NCI-H446 (cell line): ENCODE measurements at regions not wholly inside any gene's neighbourhood (a gene's known extent, or its start where the extent isn't known, plus 50 kb on each side); places are given as distances from the start of the nearest gene placed in this dataset.

ENCODE experiments used
- DNase-seq, 2 experiments: peaks; one replicate each; lab custom pipeline; 2025; lab: John Stamatoyannopoulos, UW

DNA sequence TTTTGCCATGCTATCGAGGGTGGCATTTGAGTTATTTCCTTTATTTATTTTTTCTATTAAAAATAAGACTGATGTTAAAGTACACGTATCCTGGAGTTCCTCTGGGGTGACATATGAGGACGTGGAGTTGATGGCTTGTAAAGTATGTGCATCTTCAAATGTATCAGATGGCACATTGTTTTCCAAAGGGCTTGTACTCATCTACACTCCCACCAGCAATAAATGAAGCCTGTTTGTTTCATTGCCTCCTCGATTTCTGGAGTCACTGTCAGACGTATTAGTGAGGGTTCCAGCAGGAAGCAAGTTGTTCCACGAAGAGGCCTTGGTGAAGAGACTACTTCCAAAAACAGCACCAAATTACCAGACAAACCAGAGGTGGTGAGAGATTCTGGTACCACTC, 423.9 kb downstream of the NPHP4 start:
- DNase-seq, result no peak

DNA sequence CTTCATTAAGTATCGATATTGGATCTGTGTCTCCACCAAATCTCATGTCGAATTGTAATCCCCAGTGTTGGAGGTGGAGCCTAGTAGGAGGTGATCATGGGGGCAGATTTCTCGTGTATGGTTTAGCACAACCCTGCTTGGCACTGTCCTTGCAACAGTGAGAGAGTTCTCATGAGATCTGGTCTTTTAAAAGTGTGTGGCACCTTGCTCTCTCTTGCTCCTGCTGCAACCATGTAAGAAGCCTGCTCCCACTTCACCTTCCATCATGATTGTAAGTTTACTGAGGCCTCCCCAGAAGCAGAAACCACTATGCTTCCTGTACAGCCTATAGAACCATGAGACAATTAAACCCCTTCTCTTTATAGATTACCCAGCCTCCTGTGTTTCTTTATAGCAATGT, 424.4 kb downstream of the NPHP4 start:
- DNase-seq, result no peak

DNA sequence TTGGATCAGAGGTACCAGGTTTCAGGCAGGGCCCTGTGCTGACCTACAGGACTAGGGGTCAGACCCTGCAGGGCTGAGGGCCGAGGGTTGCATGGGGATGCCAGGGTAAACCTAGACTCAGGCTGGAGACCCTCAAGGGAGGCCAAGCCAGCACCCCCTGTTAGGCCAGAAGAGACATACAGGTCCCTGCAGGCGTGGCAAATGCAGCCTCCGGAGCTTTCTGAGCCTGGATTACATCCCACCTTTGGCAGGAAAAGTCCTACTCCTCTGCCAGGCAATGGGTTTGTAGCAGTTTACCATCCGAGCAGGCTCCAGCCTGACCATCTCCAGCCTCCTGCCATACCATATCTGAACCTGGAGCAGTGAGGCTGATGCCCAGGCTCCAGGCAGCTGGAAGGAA, 425.3 kb downstream of the NPHP4 start:
- DNase-seq, result no peak

DNA sequence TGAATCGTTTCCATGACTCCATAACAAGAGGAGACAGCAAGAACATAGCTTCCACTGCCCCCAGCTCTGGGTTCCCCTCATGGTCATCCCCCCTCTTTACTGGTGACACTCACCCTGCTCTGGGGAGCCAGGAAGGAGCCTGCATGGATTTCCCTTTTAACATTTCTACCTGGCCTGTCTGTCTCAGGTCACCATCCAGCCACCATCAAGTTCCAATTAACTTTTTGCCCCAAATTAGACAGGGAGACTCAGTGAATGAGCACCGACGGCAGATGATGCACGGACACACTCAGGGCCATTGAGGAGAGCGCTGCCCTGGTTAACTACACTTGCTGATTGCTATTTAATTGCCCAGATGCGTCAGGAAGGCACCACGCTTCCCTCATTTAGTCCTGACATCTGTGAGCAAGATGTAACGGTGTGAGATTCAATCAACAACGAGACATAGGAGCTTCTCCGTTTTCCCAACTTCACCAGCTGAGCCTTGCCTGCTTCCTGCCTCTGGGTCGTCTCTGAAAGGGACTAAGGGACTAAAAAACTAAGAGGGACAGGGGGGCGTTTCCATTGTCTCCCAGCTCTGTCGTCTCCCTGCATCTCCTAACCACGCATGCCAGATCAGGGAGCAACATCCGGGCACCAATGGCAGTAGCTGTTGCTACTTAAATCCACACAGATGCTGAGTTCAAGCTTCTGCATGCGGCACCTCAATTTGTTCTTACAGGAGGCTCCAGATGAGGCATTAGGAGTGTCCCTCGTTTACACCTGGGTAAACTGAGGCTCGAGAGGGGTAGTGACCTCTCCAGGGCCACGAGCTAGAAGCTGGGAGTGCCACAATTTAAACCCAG, 426.7 kb downstream of the NPHP4 start:
- DNase-seq, result no peak

DNA sequence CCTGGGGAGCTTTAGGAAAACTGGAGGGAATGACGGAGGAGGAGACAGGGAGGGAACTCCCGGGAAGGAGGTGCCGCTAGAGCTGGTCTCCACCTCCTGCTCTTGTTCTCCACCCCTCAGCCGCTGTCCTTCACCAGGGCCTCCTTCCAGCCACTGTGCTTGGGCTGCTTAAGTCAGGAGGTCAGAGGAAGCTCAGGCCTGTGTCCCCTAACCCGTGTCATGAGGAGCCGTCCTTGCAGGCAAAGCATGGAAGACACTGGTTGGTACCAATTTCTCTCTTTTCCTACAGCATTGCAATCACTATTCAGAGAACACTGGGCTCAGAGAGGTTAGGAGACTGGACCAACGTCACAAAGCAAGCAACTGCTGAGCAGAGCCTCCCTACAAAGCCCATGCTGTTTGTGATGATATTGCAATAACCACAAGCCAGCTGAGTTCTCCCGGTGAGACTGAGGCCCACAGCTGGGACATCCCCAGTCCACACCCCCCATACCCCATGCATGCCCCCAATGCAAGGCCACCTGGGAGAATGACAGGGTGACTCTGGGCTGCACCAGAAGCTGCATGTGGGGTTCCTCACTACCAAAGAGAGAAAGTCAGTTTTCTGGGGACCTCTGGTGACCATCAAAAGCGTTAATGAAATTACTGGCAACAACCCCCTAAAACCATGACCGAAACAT, 427.5 kb downstream of the NPHP4 start:
- no peak for DNase-seq

DNA sequence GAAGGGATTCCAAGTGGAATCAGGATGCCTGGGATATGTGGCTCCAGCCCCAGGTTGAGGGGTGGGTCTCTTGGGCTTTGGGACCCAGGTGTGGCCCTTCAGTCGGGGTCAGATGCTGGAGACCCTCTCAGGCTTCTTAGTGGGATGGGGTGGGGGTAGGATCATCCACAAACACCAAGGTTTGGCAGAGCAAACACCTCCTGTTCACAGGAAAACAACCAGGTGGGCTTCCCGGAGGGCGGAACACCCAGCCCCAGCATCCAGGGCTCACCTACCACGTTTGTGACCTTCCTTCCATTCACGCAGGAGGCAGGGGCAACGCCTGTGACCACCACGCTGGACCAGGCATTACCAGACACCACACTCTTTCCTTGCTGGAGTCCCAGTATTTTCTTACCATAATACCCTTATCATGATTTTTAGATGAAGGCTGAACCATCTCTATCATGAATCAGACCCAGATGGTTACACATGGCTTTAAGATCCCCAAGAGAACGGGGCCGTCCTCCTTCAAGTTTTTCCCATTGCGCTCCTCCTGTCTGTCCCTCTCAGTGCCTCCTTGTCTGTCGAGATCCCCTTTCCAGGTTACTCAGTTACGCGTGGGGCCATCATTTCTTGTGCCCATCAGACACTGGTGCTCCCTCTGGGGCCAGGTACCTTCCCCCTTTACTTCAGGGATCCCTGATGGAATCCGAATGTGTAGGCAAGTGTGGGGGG, 428.2 kb downstream of the NPHP4 start:
- no peak for DNase-seq

DNA sequence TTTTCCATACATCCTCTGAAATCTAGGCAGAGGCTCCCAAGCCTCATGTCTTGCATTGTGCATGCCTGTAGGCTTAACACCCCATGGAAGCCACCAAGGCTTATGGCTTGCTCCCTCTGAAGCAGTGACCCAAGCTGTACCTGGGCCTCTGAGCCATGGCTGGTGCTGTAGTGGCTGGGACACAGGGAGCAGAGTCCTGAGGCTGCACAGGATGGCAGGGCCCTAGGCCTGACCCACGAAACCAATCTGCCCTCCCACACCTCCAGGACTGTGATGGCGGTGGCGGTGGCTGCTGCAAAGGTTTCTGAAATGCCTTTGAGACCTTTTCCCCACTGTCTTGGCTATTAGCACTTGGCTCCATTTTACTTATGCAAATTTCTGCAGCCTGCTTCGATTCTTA, 429.5 kb downstream of the NPHP4 start:
- DNase-seq, result no peak

DNA sequence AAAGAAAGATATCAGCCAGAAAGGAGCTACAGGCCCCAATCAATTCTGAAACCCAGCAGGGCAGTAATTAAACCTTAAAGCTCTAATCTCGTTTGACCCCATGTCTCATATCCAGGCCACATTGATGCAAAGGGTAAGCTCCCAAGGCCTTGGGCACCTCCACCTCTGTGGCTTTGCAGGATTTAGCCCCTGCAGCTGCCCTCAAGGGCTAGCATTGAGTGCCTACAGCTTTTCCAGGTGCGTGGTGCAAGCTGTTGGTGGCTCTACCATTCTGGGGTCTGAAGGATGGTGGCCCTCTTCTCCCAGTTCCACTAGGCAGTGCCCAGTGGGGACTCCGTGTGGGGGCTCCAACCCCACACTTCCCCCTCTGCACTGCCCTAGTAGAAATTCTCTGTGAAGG, 429.9 kb downstream of the NPHP4 start:
- DNase-seq, result no peak

DNA sequence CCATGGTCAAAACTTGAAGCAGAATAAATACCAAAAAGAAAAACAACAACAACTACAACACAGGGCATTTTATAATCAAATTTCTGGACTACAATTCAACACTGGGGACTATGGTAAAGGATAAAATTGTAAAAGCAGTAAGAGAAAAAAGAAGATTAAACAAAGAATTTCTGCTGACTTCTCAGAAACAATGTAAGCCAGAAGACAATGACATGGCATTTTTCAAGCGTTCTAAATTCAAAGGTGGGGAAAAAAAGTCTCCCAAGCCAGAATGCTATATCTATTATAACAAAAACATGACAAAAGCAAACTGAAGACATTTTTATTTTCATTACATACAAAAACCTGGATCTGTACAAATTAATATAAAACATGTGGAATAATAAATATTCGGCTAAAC, 433.1 kb downstream of the NPHP4 start:
- no peak for DNase-seq

DNA sequence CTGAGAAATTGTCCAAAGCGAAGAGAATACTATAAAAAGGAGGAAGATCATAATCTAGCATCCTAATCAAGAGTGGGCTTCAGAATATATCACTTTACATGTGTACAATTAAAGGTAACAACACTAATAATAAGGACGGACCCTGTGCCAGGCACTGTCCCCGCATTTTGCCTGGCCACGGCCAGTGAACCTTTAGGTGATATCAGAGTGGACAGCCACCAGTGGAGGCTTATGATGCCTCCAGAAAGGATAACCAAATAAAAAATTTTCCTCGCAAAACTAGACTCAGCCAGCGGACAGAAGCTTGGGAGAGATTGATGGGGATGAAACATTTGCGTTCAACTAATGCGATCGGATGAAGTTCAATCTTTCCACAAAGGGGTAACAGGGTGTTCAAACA, 436.4 kb downstream of the NPHP4 start:
- no peak for DNase-seq

DNA sequence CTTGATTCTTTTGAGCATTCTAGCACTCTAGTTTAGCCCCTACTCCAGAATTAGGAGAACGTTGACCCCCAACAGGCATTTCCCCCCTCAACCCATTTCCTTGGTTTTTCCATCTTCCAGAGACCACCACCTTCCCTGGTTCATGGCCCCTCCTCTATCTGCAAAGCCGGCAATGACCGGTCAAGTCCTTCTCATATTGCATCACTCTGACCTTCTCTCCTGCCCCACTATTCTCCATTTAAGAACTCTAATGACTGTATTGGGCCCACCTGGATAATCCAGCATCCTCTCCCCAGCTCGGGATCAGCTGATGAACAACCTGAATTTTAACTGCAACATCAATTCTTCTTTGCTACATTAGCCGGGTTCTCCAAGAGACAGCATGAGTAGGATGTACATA, 437.4 kb downstream of the NPHP4 start:
- no peak for DNase-seq

DNA sequence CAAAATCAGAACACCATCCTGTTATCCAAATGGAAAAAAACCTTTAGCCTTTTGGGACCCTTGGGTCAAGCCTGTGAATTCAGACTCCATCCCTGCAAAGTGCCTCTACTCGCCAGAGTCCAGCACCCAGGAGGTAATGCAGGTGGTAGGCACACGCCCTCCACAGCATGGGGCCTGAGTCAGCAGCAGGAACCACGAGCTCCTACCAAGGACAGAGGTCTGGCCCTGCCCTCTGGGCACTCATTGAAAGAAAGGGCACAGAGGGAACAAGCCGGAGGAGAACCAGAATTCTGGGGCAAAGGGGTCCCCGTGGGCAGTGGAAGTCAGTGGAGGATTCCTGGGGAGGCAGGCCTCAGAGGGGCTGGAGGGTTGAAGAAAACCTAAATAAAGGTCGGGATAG, 438.1 kb downstream of the NPHP4 start:
- DNase-seq, result no peak

DNA sequence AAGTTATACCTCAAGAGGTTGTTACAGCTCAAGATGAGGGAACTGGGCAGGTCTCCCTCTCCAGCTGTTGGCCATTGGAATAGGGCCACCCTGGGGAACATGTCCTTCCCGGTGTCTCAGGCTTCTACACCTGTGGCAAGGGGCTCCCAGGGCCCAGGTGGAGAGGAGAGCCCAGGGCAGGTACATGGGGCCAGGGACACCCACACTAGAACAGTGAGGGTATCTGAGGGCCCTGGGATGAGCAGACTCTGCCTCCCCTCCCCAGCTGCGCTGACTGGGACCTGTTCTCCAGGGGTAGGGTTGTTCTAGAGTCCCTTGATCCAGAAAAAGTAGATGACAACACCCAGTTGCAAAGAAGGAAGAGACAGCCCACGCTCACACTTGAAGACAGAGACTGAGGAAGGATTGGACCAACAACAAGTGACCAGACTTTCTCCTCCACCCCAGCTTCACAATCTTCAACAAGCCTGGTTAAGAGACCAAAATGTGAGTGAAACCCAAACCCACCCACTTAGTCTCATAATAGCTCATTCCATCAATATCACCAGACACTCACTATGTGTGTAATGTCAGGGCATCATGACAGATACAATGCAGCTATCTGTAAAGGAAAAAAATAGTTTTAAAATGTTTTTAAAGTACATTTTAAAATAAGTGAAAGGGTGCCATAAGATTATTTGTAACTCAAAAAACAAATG, 439.3 kb downstream of the NPHP4 start:
- no peak for DNase-seq

DNA sequence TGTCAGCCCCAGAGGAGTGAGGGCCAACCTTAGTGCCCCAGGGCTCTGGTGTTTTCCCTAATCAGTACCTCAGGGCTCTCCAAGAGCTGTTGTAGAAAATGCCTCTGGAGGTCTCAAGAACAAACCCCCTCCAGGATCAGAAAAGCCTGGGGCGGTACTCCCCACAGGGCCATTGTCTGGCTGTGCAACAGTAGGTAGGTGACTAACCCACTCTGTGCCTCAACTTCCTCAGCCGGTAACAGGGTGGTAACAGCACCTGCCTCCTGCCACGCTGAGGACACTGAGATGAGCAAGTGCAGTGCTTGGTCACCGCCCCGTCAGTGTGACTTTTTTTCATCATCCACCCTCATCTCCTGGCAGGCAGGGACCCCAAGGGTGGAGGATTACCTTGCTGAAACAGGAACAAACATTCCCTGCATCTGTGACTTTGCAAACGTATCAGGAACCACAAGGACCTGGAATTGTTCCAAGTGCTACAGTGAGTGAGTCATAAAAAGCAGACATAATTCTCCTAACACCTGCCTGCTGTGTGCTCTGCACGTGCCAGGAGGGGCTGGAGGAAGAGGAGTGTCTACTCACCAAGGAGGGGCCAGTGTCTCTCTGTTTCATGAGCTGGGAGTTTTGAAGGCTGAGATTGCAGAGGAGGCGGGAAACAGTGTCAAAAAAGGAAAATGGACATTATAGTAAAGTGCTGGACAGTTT, 440.8 kb downstream of the NPHP4 start:
- peak in 1 of 2 experiments; percentile 5 for DNase-seq

DNA sequence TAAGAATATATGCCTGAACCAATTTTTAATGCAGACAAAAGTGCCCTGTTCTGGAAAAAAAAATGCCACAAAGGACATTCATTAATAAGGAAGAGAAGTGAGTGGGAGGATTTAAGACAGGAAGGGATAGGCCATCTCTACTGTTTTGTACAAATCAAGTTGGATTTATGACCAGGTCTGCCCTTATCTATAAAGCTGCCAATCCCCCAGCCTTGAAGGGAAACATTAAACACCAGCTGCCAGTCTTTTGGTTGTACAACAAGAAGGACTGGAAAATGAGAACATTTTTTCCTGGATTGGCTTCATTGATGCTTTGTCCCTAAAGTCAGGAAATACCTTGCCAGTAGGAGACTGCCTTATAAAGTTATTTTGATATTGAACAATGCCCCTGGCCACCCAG, 444.0 kb downstream of the NPHP4 start:
- no peak for DNase-seq

DNA sequence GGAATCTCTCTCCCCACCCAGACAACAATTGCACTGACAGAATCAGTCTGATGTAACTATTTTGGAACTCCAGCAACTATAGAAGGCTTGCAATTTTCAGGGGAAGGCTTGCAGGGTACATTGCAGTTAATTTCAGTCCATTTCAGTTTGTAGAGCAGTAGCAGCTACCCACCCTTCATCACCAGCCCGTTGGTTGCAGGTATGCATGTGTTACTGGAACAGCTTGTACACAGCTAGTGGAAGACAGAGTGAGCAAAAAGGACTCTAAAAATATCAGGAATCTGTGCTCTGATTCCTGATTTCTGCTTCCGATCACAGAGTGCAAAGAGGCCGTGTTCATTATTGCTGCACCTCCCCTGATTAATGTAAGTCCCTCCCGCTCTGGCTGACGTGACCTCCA, 449.0 kb downstream of the NPHP4 start:
- DNase-seq, result no peak

DNA sequence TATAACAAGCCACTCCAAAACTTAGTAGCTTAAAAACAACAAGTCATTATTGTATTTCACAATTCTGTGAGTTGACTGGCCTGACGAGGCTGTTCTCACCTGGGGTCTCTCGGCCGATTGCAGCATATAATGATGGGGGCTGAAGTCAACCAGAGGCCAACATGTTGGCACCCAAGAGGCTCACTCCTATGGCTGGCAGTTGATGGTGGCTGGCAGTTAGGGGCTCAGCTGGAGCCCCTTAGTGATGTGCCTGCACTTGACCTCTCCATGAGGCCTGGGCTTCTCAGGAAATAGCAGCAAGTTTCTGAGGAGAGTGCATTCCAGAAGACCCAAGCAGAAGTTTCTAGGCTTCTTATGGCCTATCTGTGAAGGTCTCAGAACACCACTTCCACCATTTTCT, 459.4 kb downstream of the NPHP4 start:
- no peak for DNase-seq

DNA sequence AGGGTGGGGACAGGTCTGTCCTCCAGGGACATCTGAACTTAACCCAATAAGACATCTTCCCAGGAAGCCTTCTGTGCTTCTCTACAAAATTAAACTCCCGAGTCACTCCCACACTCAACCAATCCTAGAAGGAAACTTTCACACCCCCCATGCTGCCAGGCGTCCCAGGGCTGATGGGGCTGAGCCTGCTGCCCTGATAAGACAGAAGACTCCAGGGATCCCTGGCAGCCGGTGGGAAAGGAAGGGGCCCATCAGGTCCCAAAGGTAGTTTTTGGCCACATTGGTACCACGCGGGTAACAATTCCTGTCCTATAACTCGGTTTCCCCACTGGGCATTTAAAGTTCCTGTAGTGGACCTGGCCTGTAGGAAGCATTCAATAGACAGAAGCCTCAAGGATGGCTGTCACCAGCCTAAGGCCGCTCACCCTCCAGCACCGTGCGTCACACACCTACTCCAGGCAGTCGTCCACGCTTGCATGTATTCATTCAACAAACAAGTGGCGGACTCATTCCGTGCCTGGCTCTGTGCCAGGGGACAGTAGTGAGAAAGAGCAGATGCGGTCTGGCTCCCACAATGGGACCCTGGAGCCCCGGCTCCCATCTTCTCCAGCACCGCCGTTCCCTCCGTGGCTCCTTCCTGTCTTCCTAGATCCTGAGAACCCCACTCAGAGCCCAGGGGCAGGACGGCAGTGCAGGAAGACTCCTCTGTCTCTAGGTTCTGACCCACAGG, 465.2 kb downstream of the NPHP4 start:
- DNase-seq, result no peak

DNA sequence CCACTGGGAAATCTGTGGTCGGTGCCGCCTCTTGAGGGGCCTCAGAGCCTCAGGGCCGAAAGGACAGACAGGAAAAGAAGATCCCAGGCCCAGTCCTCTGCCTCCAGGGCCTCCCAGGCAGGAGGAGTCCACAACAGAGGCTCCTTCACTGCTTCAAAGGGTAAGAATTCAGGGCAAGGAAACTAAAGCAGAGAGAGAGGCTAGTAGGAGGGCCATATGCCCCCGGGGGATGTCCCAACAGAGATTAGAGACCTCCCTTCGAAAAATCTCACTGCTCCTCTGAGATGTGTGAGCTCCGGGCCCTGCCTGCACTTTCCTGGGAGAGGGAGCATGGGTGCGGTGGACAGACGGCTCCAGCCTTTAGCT, 465.9 kb downstream of the NPHP4 start:
- no peak for DNase-seq

DNA sequence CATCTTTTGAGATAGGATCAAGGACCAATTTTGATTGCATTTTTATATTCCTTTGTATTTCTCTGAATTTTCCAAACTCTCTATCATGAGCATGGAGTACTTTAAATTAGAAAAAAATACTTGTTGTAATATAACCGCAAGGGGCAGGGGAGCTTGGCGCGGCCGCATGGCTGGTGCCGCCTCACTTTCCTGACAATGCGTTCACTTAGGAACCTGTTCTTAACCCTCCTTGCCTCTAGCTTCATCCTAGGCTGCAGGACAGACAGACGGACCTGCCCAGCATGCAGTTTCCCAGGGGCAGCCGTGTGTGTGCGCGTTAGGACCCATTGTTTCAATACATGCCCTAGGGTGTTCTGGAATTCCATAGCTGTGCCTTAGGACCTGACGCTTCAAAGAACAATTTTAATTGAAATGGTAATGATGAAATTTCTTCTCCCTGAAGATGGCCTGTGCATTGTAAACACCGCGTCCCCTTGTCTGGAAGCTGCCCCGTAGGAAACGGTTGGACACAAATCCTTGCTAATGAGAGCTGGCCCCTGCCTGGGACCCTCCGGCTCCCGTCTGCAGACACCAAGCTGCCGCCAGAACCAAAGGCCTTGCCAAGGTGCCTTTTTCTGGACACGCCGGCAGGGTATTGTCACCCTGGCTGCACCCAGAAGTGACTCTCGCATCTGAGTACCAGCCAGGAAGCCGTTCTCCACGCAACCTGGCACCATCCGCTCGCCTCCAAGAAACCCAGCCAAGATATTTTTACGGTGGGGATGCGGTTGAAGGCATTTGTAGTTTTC, 466.4 kb downstream of the NPHP4 start:
- no peak for DNase-seq
